Endothelial cell of umbilical vein (primary cell): ENCODE measurements at regions not wholly inside any gene's neighbourhood (a gene's known extent, or its start where the extent isn't known, plus 50 kb on each side); places are given as distances from the start of the nearest gene placed in this dataset.

Experiments
- CTCF ChIP-seq, 2 donors: IDR thresholded peaks; 1 replicate in 1 of 2; 2 replicates in 1 of 2; pipeline ENCODE4 v1.5.1; 2011; ENCODE audit warnings: low read length in 2 of 2, mild to moderate bottlenecking in 2 of 2, moderate library complexity in 2 of 2, control low read depth in 1 of 2, inconsistent platforms in 1 of 2, low read depth in 1 of 2; ENCODE audit not compliant: insufficient read depth in 1 of 2; ENCODE audit errors: extremely low read depth in 1 of 2
- GATA2 ChIP-seq: IDR thresholded peaks from 2 replicates; pipeline ENCODE4 v1.7.0; 2011; ENCODE audit warnings: low read depth, mild to moderate bottlenecking, moderate library complexity, mixed read lengths, low read length; ENCODE audit not compliant: insufficient read length, insufficient read depth
- POLR2AphosphoS5 ChIP-seq: IDR thresholded peaks from 2 replicates; pipeline ENCODE4 v1.6.1; 2012; ENCODE audit warnings: low read depth, mild to moderate bottlenecking, control low read depth, low read length, moderate library complexity; ENCODE audit not compliant: insufficient read depth

- no peak for TF ChIP-seq CTCF (IDR thresholded peaks at IDR 0.05; ENCODE audit: extremely low read depth in 1 of 2, insufficient read depth in 1 of 2, low read depth in 1 of 2, low read length in 2 of 2)
- TF ChIP-seq GATA2: no peak
- no peak for TF ChIP-seq POLR2AphosphoS5
These were observed 192.7 kb upstream of the NFIA start for GRCh38 chr1:60889709-60890108.
